Osteoblast (primary cell): ENCODE measurements at regions not wholly inside any gene's neighbourhood (a gene's known extent, or its start where the extent isn't known, plus 50 kb on each side); places are given as distances from the start of the nearest gene placed in this dataset.
A peak's percentile ranks its signal among the peaks of the same experiment; 100 is the strongest.

Source experiments
- DNase-seq: peaks from one replicate; pipeline ENCODE4 v3.0.0; 2011; ENCODE audit warnings: low spot score, mixed read lengths; ENCODE audit not compliant: insufficient read length; ENCODE audit errors: missing footprints
- H2AFZ ChIP-seq: 2 replicates; pipeline ENCODE4 v1.6.0; 2011; ENCODE audit warnings: mild to moderate bottlenecking, low read length
- H3K27ac ChIP-seq: 2 replicates; pipeline ENCODE4 v1.5.1; 2011; ENCODE audit warnings: mild to moderate bottlenecking, low read depth, low read length, moderate library complexity
- H3K27me3 ChIP-seq: 2 replicates; pipeline ENCODE4 v1.6.0; 2012; ENCODE audit warnings: mild to moderate bottlenecking, control low read depth, inconsistent platforms, low read length, moderate library complexity; ENCODE audit not compliant: insufficient read depth
- H3K36me3 ChIP-seq: 2 replicates; pipeline ENCODE4 v1.5.1; 2011; ENCODE audit warnings: mild to moderate bottlenecking, low read length, control low read depth, moderate library complexity; ENCODE audit not compliant: insufficient read depth
- H3K4me1 ChIP-seq: 2 replicates; pipeline ENCODE4 v1.5.1; 2011; ENCODE audit warnings: mild to moderate bottlenecking, low read length, control low read depth, moderate library complexity; ENCODE audit not compliant: insufficient read depth
- H3K4me2 ChIP-seq: 2 replicates; pipeline ENCODE4 v1.6.0; 2011; ENCODE audit warnings: mild to moderate bottlenecking, low read length; ENCODE audit not compliant: insufficient read depth
- H3K4me3 ChIP-seq: fragments of 200-600 bp; sonication (generic); 3 replicates; pipeline ENCODE4 v1.5.1; 2012; ENCODE audit warnings: mild to moderate bottlenecking, low read length, inconsistent platforms; ENCODE audit not compliant: insufficient read depth
- H3K79me2 ChIP-seq: 2 replicates; pipeline ENCODE4 v1.6.0; 2012; ENCODE audit warnings: mild to moderate bottlenecking, low read length, control low read depth, inconsistent platforms; ENCODE audit not compliant: insufficient read depth
- H3K9me3 ChIP-seq: 2 replicates; pipeline ENCODE4 v1.5.1; 2011; ENCODE audit warnings: low read depth, low read length, control low read depth
- H4K20me1 ChIP-seq: 2 replicates; pipeline ENCODE4 v1.6.0; 2012; ENCODE audit warnings: mild to moderate bottlenecking, low read length, control low read depth; ENCODE audit not compliant: insufficient read depth
- CTCF ChIP-seq: IDR thresholded peaks from 2 replicates; pipeline ENCODE4 v1.5.1; 2011; ENCODE audit warnings: mild to moderate bottlenecking, low read depth, low read length, moderate library complexity; ENCODE audit errors: extremely low read depth

- no peaks in the 10 kb centered on the region for H3K79me2 ChIP-seq
- H3K36me3 ChIP-seq = no peaks in the 10 kb centered on the region
- no peaks in the 10 kb centered on the region for H3K27me3 ChIP-seq
- H2AFZ ChIP-seq = no peak overlapping the region
- no peak overlapping the region for H3K27ac ChIP-seq
- H3K4me2 ChIP-seq = no peak overlapping the region
- no peaks in the 10 kb centered on the region for H4K20me1 ChIP-seq
- H3K9me3 ChIP-seq = peaks cover 4% of the 10 kb centered on the region
- DNase-seq = peak; percentile 34
- TF ChIP-seq CTCF = no peak
- H3K4me3 ChIP-seq = no peak overlapping the region
- no peaks in the 10 kb centered on the region for H3K4me1 ChIP-seq
These were observed 461.8 kb downstream of the BRD1 start for GRCh38 chr22:49365910-49366309.

- H3K4me2 ChIP-seq = no peak overlapping the region
- H3K36me3 ChIP-seq = no peaks in the 10 kb centered on the region
- H3K79me2 ChIP-seq = no peaks in the 10 kb centered on the region
- no peak overlapping the region for H2AFZ ChIP-seq
- no peak overlapping the region for H3K4me3 ChIP-seq
- no peaks in the 10 kb centered on the region for H3K4me1 ChIP-seq
- no peak for TF ChIP-seq CTCF
- peak; percentile 49 for DNase-seq
- H3K9me3 ChIP-seq = peaks cover 4% of the 10 kb centered on the region
- no peaks in the 10 kb centered on the region for H3K27me3 ChIP-seq
- H3K27ac ChIP-seq = no peak overlapping the region
- no peaks in the 10 kb centered on the region for H4K20me1 ChIP-seq
These were observed 462.4 kb downstream of the BRD1 start for GRCh38 chr22:49365191-49365837.

GRCh38 chr22:49364398-49364797 is 463.3 kb downstream of the BRD1 start:
- no peak overlapping the region for H3K27ac ChIP-seq
- no peaks in the 10 kb centered on the region for H3K79me2 ChIP-seq
- H3K9me3 ChIP-seq = peaks cover 4% of the 10 kb centered on the region
- no peak for DNase-seq
- H3K4me2 ChIP-seq = no peak overlapping the region
- no peaks in the 10 kb centered on the region for H3K27me3 ChIP-seq
- H2AFZ ChIP-seq = no peak overlapping the region
- no peaks in the 10 kb centered on the region for H3K4me1 ChIP-seq
- TF ChIP-seq CTCF = no peak
- no peak overlapping the region for H3K4me3 ChIP-seq
- no peaks in the 10 kb centered on the region for H3K36me3 ChIP-seq
- H4K20me1 ChIP-seq = no peaks in the 10 kb centered on the region

GRCh38 chr22:49363526-49364230 is 464.0 kb downstream of the BRD1 start:
- H3K9me3 ChIP-seq = peaks cover 4% of the 10 kb centered on the region
- H3K4me3 ChIP-seq = no peak overlapping the region
- no peak for TF ChIP-seq CTCF
- H2AFZ ChIP-seq = no peak overlapping the region
- H3K4me2 ChIP-seq = no peak overlapping the region
- peak; percentile 66 for DNase-seq
- no peaks in the 10 kb centered on the region for H4K20me1 ChIP-seq
- no peaks in the 10 kb centered on the region for H3K79me2 ChIP-seq
- no peaks in the 10 kb centered on the region for H3K4me1 ChIP-seq
- H3K36me3 ChIP-seq = no peaks in the 10 kb centered on the region
- H3K27ac ChIP-seq = no peak overlapping the region
- no peaks in the 10 kb centered on the region for H3K27me3 ChIP-seq
